HG02610 (cell line): ENCODE measurements at regions not wholly inside any gene's neighbourhood (a gene's known extent, or its start where the extent isn't known, plus 50 kb on each side); places are given as distances from the start of the nearest gene placed in this dataset.

Source experiments
- ATAC-seq: cut with Tn5 transposase; IDR thresholded peaks from one replicate; pipeline ENCODE4 v1.9.1; 2021; ENCODE audit warnings: mild to moderate bottlenecking, moderate library complexity; ENCODE audit not compliant: unreplicated experiment

- ATAC-seq, result no peak
These were observed 652.5 kb downstream of the SLITRK1 start for GRCh38 chr13:83229574-83230305.

GRCh38 chr13:83223546-83223945 is 658.7 kb downstream of the SLITRK1 start:
- ATAC-seq, result no peak

- no peak for ATAC-seq
These were observed 660.4 kb downstream of the SLITRK1 start for GRCh38 chr13:83221813-83222241.

- no peak for ATAC-seq
These were observed 661.0 kb downstream of the SLITRK1 start for GRCh38 chr13:83221256-83221655.

GRCh38 chr13:83220241-83220640 is 662.0 kb downstream of the SLITRK1 start:
- ATAC-seq, result no peak

- ATAC-seq, result no peak
These were observed 662.4 kb downstream of the SLITRK1 start for GRCh38 chr13:83219832-83220231.

GRCh38 chr13:83216479-83217245 is 665.6 kb downstream of the SLITRK1 start:
- ATAC-seq, result no peak

GRCh38 chr13:83215627-83216026 is 666.6 kb downstream of the SLITRK1 start:
- no peak for ATAC-seq

- ATAC-seq, result no peak
These were observed 667.8 kb downstream of the SLITRK1 start for GRCh38 chr13:83214452-83214851.

- no peak for ATAC-seq
These were observed 671.0 kb downstream of the SLITRK1 start for GRCh38 chr13:83211301-83211700.

GRCh38 chr13:83204886-83205285 is 677.4 kb downstream of the SLITRK1 start:
- no peak for ATAC-seq

GRCh38 chr13:83201506-83201905 is 680.8 kb downstream of the SLITRK1 start:
- ATAC-seq, result no peak

GRCh38 chr13:83197316-83197715 is 685.0 kb downstream of the SLITRK1 start:
- no peak for ATAC-seq

- ATAC-seq, result no peak
These were observed 692.3 kb downstream of the SLITRK1 start for GRCh38 chr13:83190020-83190419.

GRCh38 chr13:83184819-83185218 is 697.5 kb downstream of the SLITRK1 start:
- ATAC-seq, result no peak

- ATAC-seq, result no peak
These were observed 698.2 kb downstream of the SLITRK1 start for GRCh38 chr13:83184150-83184475.

GRCh38 chr13:83183439-83184149 is 698.7 kb downstream of the SLITRK1 start:
- no peak for ATAC-seq

GRCh38 chr13:83182845-83183244 is 699.4 kb downstream of the SLITRK1 start:
- no peak for ATAC-seq

- no peak for ATAC-seq
These were observed 704.3 kb downstream of the SLITRK1 start for GRCh38 chr13:83178008-83178407.

- no peak for ATAC-seq
These were observed 713.7 kb downstream of the SLITRK1 start for GRCh38 chr13:83168590-83168989.

- ATAC-seq, result no peak
These were observed 715.1 kb downstream of the SLITRK1 start for GRCh38 chr13:83167203-83167602.

GRCh38 chr13:83166550-83166949 is 715.7 kb downstream of the SLITRK1 start:
- ATAC-seq, result no peak
